C4-2B (cell line): ENCODE measurements at regions not wholly inside any gene's neighbourhood (a gene's known extent, or its start where the extent isn't known, plus 50 kb on each side); places are given as distances from the start of the nearest gene placed in this dataset.

Experiments
- CTCF ChIP-seq: fragments of 450-650 bp; conservative IDR thresholded peaks from 2 replicates; pipeline ENCODE4 v1.5.1; 2017; ENCODE audit warnings: mild to moderate bottlenecking
- ZFX ChIP-seq: fragments of 450-650 bp; IDR thresholded peaks from 2 replicates; pipeline ENCODE4 v1.6.1; 2017

DNA sequence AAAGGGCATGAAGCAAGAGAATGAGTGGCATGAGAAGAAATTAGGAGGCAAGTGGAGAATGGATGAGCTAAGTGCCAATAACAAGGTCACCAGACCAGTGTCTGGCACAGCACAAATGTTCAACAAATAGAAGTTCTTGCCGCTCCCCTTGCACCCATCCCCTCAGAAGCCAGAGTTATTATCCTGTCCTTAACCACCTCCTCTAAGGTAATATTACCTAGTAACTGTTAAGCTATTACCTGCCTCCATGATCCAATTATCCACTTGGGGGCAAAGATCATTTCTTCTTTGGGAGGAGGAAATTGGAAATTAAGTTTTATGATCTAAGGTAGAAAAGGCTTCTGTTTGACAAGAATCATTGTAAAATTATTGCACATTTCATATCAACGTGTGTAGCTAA, 133.8 kb downstream of the FOXA2 start:
- TF ChIP-seq CTCF (no peak), ZFX (no peak)
